ENCODE measurements at regions not wholly inside any gene's neighbourhood (a gene's known extent, or its start where the extent isn't known, plus 50 kb on each side); places are given as distances from the start of the nearest gene placed in this dataset.

GRCh38 chr2:7206111-7206810 is 289.0 kb downstream of the RNF144A start:
- no peak for TF ChIP-seq CTCF (IDR thresholded peaks at IDR 0.05; ENCODE audit: low read length)
- no peak for TF ChIP-seq EZH2 (optimal IDR thresholded peaks at IDR 0.05; ENCODE audit: low read depth, low read length)
- no peak for TF ChIP-seq EZH2phosphoT487 (IDR thresholded peaks at IDR 0.05; ENCODE audit: low read length)
